ENCODE measurements at regions not wholly inside any gene's neighbourhood (a gene's known extent, or its start where the extent isn't known, plus 50 kb on each side); places are given as distances from the start of the nearest gene placed in this dataset.

DNA sequence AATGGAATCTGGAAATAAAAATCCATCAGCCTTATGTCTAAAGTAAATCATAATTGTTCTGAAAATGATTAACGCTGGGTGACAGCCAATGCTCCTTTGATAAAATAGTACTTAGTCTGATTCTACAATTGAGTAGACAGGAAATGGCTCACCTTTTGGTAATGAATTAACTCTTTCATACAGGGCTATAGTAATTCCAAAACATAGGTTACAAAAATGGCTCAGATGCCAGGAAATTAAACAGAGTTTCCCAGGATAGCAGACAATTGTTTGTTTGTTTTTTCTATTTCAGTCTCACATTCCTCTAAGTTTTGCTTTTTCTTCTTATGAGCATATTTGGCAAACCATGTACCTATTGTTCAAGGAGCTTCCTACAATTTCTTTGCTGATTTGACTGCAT is 257.2 kb upstream of the EPHA7 start:
- intact Hi-C loops (cut with micrococcal nuclease; ENCODE audit: unreplicated experiment), result no loop called here
- TF ChIP-seq, protein P1, sequence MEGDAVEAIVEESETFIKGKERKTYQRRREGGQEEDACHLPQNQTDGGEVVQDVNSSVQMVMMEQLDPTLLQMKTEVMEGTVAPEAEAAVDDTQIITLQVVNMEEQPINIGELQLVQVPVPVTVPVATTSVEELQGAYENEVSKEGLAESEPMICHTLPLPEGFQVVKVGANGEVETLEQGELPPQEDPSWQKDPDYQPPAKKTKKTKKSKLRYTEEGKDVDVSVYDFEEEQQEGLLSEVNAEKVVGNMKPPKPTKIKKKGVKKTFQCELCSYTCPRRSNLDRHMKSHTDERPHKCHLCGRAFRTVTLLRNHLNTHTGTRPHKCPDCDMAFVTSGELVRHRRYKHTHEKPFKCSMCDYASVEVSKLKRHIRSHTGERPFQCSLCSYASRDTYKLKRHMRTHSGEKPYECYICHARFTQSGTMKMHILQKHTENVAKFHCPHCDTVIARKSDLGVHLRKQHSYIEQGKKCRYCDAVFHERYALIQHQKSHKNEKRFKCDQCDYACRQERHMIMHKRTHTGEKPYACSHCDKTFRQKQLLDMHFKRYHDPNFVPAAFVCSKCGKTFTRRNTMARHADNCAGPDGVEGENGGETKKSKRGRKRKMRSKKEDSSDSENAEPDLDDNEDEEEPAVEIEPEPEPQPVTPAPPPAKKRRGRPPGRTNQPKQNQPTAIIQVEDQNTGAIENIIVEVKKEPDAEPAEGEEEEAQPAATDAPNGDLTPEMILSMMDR (conservative IDR thresholded peaks at IDR 0.05), result no peak
- no peak for TF ChIP-seq EZH2 (IDR thresholded peaks at IDR 0.05; ENCODE audit: low read depth)
- Histone ChIP-seq H3K4me2 (no peak overlapping the region), H3K9me2 (ENCODE audit: insufficient read depth) (no peaks in the 10 kb centered on the region), H3K4me1 (replicated peaks; ENCODE audit: insufficient read depth) (no peaks in the 10 kb centered on the region), H3K4me3 (no peak overlapping the region), H4K20me1 (ENCODE audit: insufficient read depth) (no peaks in the 10 kb centered on the region), H3K27ac (no peak overlapping the region), H2AFZ (no peak overlapping the region), H3K9me3 (ENCODE audit: insufficient read depth, low read depth) (no peaks in the 10 kb centered on the region), H3K36me3 (ENCODE audit: low read depth) (no peaks in the 10 kb centered on the region), H3K79me2 (ENCODE audit: low read depth) (no peaks in the 10 kb centered on the region), H3F3A (ENCODE audit: insufficient read depth, low read depth) (no peaks in the 10 kb centered on the region), H3K27me3 (ENCODE audit: insufficient read depth, low read depth) (no peaks in the 10 kb centered on the region)
- CTCF ChIA-PET, result no interaction called here
- no TSS peak for BruUV-seq (replicated peaks)
- POLR2A ChIA-PET (ENCODE audit: unreplicated experiment), result no interaction called here
- DNase-seq, result no peak

DNA sequence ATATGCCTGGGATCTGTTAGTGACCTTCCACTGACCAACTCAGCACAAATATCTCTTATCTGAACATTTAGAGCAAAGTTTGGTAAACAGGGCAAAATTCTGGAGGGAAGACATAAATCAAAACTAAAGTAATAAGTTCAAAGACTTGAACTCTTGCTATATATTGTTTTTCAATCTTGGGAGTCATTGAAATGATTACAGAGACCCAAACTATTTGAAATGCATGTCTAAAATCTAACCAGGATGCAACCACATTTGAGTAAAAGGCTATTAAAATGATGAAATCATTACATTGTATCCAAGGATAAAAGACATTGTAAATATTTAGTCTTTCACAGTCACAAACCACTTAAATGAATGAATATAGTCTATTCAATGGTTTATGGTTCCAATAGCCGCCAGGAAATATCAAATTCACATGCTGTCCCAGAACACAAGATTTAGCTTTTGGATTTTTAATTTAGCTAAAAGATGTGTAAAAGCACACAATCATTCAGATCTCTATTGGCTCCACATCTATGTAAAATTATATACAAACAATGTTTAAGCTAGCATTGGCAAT is 256.6 kb upstream of the EPHA7 start:
- POLR2A ChIA-PET (ENCODE audit: unreplicated experiment), result no interaction called here
- no peak overlapping the region for H3K27ac ChIP-seq

DNA sequence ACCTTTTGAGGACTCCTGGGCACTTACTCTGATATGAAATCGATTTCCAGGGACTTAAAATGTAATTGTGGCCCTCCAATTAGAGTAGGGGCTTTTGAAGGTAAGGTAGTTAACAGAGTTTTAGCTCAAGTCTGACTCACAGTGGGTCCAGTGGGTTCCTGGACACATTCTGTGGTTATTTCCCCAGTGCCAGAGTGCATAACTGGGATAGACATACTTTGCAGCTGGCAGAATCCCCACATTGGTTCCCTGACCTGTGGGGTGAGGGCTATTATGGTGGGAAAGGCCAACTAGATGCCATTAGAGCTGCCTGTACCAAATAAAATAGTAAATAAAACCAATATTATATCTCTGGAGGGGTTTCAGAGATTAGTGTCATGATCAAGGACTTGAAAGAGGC is 243.8 kb upstream of the EPHA7 start:
- H3K27ac ChIP-seq, result no peak overlapping the region
- H2AFZ ChIP-seq, result no peak overlapping the region
- no peaks in the 10 kb centered on the region for H4K20me1 ChIP-seq (ENCODE audit: insufficient read depth)
- H3K4me3 ChIP-seq, result no peak overlapping the region
- H3K79me2 ChIP-seq (ENCODE audit: low read depth), result no peaks in the 10 kb centered on the region
- no peaks in the 10 kb centered on the region for H3K36me3 ChIP-seq (ENCODE audit: low read depth)
- no peak for TF ChIP-seq EZH2 (IDR thresholded peaks at IDR 0.05; ENCODE audit: low read depth)
- TF ChIP-seq, protein P1 (conservative IDR thresholded peaks at IDR 0.05), result no peak
- BruUV-seq (replicated peaks), result no TSS peak
- no peak for DNase-seq
- no peak overlapping the region for H3K4me2 ChIP-seq
- H3K4me1 ChIP-seq (replicated peaks; ENCODE audit: insufficient read depth), result no peaks in the 10 kb centered on the region
- POLR2A ChIA-PET (ENCODE audit: unreplicated experiment), result no interaction called here
- no peaks in the 10 kb centered on the region for H3F3A ChIP-seq (ENCODE audit: insufficient read depth, low read depth)
- intact Hi-C loops (cut with micrococcal nuclease; ENCODE audit: unreplicated experiment), result no loop called here
- H3K9me3 ChIP-seq (ENCODE audit: insufficient read depth, low read depth), result no peaks in the 10 kb centered on the region
- no peaks in the 10 kb centered on the region for H3K27me3 ChIP-seq (ENCODE audit: insufficient read depth, low read depth)
- CTCF ChIA-PET, result no interaction called here
- no peaks in the 10 kb centered on the region for H3K9me2 ChIP-seq (ENCODE audit: insufficient read depth)

More for the DNA sequence above, 256.6 kb upstream of the EPHA7 start:
- H3K27me3 ChIP-seq (ENCODE audit: insufficient read depth, low read depth), result no peaks in the 10 kb centered on the region
- CTCF ChIA-PET, result no interaction called here
- no peak for DNase-seq
- no peaks in the 10 kb centered on the region for H3K36me3 ChIP-seq (ENCODE audit: low read depth)
- H3K4me2 ChIP-seq, result no peak overlapping the region
- no peaks in the 10 kb centered on the region for H3K9me3 ChIP-seq (ENCODE audit: insufficient read depth, low read depth)
- H3K9me2 ChIP-seq (ENCODE audit: insufficient read depth), result no peaks in the 10 kb centered on the region
- TF ChIP-seq EZH2 (IDR thresholded peaks at IDR 0.05; ENCODE audit: low read depth), result no peak
- TF ChIP-seq, protein P1 (conservative IDR thresholded peaks at IDR 0.05), result no peak
- H4K20me1 ChIP-seq (ENCODE audit: insufficient read depth), result no peaks in the 10 kb centered on the region
- no peaks in the 10 kb centered on the region for H3K4me1 ChIP-seq (replicated peaks; ENCODE audit: insufficient read depth)
- no peaks in the 10 kb centered on the region for H3F3A ChIP-seq (ENCODE audit: insufficient read depth, low read depth)
- no peak overlapping the region for H2AFZ ChIP-seq
- no peak overlapping the region for H3K4me3 ChIP-seq
- H3K79me2 ChIP-seq (ENCODE audit: low read depth), result no peaks in the 10 kb centered on the region
- BruUV-seq (replicated peaks), result no TSS peak
- intact Hi-C loops (cut with micrococcal nuclease; ENCODE audit: unreplicated experiment), result no loop called here
